GM10248 (cell line): ENCODE measurements at regions not wholly inside any gene's neighbourhood (a gene's known extent, or its start where the extent isn't known, plus 50 kb on each side); places are given as distances from the start of the nearest gene placed in this dataset.

Experiments used
- CTCF ChIA-PET: fragments of 300-600 bp; sonication (Branson Sonifier 250); formaldehyde crosslinking; extraction: SDS; loops from one replicate; lab custom pipeline; 2021; ENCODE audit warnings: antibody characterized with exemption; lab: Yijun Ruan, JAX
- POLR2A ChIA-PET: fragments of 350-650 bp; sonication (Branson Sonifier 250); formaldehyde crosslinking; extraction: SDS; loops from one replicate; lab custom pipeline; 2020; ENCODE audit warnings: antibody characterized with exemption; lab: Yijun Ruan, JAX
- DNase-seq: peaks from one replicate; pipeline ENCODE4 v3.0.0; 2012; ENCODE audit errors: extremely low spot score
- TF ChIP-seq, protein P1 (sequence below): IDR thresholded peaks from 2 replicates; pipeline ENCODE4 v1.5.1; 2012; ENCODE audit warnings: mild to moderate bottlenecking, low read depth; ENCODE audit errors: extremely low read depth, missing control alignments, control extremely low read depth

DNA sequence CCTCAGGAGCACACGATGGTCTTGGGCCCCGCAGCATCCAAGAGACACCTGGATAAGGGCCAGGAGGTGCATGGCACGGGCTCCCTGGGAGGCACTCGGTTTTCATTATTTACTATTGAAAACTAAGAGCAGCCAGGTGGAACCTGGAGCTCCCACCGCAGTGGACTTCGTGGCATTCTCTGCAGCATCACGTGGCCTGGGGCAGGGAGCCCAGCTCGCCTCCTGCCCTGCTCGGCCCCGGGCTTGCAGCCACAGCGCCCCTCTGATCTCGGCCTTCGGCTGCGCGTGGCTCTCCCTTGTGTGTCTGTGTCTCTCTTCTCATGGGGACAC, 121.6 kb downstream of the SIK1 start:
- POLR2A ChIA-PET: no interaction called here
- CTCF ChIA-PET: no interaction called here
- TF ChIP-seq, protein P1, sequence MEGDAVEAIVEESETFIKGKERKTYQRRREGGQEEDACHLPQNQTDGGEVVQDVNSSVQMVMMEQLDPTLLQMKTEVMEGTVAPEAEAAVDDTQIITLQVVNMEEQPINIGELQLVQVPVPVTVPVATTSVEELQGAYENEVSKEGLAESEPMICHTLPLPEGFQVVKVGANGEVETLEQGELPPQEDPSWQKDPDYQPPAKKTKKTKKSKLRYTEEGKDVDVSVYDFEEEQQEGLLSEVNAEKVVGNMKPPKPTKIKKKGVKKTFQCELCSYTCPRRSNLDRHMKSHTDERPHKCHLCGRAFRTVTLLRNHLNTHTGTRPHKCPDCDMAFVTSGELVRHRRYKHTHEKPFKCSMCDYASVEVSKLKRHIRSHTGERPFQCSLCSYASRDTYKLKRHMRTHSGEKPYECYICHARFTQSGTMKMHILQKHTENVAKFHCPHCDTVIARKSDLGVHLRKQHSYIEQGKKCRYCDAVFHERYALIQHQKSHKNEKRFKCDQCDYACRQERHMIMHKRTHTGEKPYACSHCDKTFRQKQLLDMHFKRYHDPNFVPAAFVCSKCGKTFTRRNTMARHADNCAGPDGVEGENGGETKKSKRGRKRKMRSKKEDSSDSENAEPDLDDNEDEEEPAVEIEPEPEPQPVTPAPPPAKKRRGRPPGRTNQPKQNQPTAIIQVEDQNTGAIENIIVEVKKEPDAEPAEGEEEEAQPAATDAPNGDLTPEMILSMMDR: no peak

DNA sequence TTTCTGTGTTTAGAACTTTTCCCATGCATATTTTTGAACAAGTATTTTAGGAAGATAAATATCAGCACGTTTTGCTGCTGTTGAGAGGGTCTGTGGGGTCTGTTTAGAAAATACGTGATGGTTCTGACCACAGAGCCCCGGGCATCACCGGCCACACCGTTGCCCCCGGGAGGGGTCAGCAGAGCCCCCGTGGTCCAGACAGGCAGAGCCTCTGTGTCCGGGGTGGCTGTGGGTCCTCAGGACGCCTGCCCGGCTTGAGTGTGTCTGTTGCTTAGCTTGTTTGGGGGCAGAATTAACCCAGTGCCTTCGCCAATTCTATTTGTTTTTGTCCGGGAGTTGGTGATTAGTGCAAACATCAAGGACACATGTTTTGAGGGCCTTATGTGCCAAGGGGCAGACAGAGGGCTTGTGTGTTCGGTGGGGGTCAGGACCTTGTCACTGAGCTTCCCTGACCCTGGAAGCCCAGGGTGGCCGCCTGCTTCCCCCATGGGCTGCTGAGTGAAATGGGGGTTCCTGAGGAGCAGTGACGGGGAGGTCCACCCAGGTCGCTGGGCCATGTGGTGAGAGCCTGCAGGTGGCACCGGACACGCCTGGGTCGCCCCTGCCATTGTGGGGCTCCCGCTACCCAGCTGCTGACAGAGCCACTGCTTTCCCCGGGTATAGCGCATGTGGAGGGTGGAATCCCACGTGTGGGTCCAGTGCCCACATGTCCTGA, 122.2 kb downstream of the SIK1 start:
- TF ChIP-seq, protein P1: no peak
- DNase-seq: no peak
- CTCF ChIA-PET: no interaction called here
- POLR2A ChIA-PET: no interaction called here

More for the DNA sequence above, 121.6 kb downstream of the SIK1 start:
- no peak for DNase-seq

DNA sequence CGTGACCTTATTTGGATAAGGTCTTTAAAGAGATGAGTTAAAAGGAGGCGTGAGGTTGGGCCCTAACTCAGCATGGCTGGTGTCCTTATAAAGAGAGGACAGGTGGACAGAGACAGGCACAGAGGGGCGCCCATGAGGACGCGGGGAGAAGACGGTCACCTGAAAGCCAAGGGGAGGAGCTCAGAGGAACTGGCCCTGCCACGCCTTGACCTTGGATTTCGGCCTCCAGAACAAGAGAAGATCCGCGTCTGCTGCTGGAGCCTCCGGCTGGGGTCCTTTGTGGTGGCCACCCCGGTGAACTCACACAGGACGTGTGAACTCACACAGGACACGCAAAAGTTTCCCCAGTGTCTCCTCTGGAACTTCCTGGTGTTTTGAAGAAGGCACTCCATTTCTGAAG, 122.7 kb downstream of the SIK1 start:
- no peak for DNase-seq
- TF ChIP-seq, protein P1: no peak
- ChIA-PET POLR2A (no interaction called here), CTCF (no interaction called here)

DNA sequence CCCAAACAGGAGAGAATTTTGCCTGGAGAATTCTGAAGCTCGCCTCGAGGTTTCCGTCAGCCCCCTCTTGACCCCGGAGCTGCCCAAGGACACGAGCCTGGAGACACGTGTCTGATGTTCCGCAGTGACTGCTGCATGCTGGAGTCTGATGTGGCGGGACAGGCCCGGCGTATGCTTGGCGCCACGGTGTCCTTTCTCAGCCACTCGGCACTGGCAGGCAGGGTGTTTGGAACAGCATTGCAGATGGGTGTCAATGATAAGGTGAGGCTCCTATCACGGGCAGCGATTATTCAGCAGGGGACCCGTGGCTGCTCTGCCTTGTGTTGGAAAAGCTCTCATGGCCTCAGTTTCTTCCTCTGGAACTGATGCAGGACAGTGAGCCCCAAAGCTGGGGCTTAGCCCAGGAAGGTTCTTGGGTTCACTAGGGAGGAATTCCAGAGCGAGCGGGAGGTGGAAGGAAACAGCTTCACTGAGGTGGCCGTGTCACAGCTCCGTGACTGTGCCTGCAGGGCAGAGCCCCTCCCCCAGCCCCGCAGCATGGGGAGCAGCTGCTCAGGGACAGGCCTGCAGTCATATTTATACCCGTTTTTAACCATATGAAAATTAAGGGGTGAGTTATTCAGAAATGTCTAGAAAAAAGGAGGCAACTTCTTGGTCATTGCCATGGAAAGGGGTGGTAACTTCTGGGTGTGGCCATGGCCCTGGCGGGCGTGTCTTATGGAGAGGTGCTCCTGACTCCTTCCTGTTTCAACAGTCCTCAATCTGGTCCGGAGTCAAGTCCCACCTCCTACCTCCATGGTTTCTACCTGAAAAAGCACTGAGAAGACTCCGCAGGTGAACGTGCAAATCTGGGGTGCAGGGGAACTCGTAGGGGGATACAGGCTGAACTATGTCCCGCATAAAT, 123.4 kb downstream of the SIK1 start:
- TF ChIP-seq, protein P1: no peak
- ChIA-PET CTCF (no interaction called here), POLR2A (no interaction called here)
- no peak for DNase-seq

DNA sequence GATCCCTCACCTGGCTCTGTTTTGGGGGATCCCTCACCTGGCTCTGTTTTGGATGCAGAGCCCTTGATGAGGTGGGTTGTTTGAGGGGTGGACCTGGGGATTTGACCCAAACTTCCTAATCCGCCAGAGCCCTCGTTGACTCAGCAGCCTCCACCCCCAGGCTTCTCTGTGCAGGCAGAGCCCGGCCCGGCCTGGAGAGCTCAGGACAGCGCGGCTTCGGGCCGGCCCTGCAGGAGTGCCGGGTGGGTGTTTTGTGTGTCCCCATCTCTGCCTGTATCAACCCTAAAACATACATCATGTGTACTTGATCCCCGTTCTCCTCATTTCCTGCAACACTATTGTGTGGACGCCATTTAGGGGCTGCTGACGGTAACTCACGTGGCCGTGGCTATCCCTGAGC, 124.2 kb downstream of the SIK1 start:
- TF ChIP-seq, protein P1: no peak
- CTCF ChIA-PET: no interaction called here
- POLR2A ChIA-PET: no interaction called here
- DNase-seq: no peak

DNA sequence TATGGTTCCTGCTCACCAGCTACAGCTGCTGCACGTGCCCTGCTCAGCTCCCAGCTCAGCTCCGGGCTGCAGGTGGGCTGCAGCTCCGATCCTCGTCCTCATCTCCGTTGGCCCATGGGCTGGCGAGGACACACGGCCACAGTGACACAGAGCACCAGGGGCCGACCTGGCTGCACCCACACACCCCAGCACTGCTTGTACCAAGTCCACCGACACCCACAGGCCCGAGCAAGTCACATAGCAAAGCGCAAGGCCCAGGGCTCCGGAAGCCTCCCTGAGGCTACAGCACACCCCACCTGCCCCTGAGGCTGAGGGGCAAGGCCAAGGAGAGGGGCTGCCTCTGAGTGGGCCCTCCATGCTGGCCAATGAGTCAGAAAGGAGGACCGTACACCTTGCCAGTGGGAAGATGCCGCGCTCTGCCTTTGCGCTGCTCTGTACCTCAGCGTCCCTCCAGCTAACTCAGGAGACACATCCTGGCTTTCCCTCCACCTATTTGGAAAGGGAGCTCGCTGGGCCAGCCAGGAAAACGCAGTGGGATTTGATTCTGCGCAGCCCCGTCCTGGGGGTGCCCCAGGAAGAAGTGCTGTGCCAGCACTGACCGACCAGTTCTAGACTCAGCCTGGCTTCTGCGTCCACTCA, 124.8 kb downstream of the SIK1 start:
- no peak for DNase-seq
- CTCF ChIA-PET: interaction anchor here (0.8 to 2.2 kb wide), 3 partner anchors 9 to 32 kb away, joined by 3 to 4 read pairs (median 3); no protein-coding TSS in a partner anchor
- TF ChIP-seq, protein P1: no peak
- POLR2A ChIA-PET: no interaction called here
